Mesendoderm (in vitro differentiated cells): ENCODE measurements at regions not wholly inside any gene's neighbourhood (a gene's known extent, or its start where the extent isn't known, plus 50 kb on each side); places are given as distances from the start of the nearest gene placed in this dataset.

Experiments
- DNase-seq: peaks from one replicate; pipeline ENCODE4 v3.0.0; 2013
- H2AK5ac ChIP-seq: 2 replicates; pipeline ENCODE4 v1.6.1; 2013; ENCODE audit warnings: low read length, inconsistent platforms
- H2BK120ac ChIP-seq: 2 replicates; pipeline ENCODE4 v1.6.1; 2013; ENCODE audit warnings: low read depth, mild to moderate bottlenecking, low read length, moderate library complexity, mixed read lengths
- H2BK15ac ChIP-seq: replicated peaks from 2 replicates; pipeline ENCODE4 v1.6.1; 2013; ENCODE audit warnings: low read depth, mild to moderate bottlenecking, moderate library complexity
- H2BK5ac ChIP-seq: 2 replicates; pipeline ENCODE4 v1.6.1; 2013; ENCODE audit warnings: low read length, inconsistent platforms
- H3K18ac ChIP-seq: 2 replicates; pipeline ENCODE4 v1.6.1; 2013; ENCODE audit warnings: mild to moderate bottlenecking, low read length, mixed read lengths
- H3K23ac ChIP-seq: one replicate; pipeline ENCODE4 v1.6.1; 2013; ENCODE audit warnings: low read length
- H3K27ac ChIP-seq: 2 replicates; pipeline ENCODE4 v1.5.1; 2013; ENCODE audit warnings: low read depth, mild to moderate bottlenecking, inconsistent platforms, low read length, moderate library complexity
- H3K27me3 ChIP-seq: 2 replicates; pipeline ENCODE4 v1.6.1; 2013; ENCODE audit warnings: low read length, control low read depth, mild to moderate bottlenecking, inconsistent platforms; ENCODE audit not compliant: insufficient read depth, poor library complexity
- H3K36me3 ChIP-seq: 2 replicates; pipeline ENCODE4 v1.6.1; 2013; ENCODE audit warnings: low read length, inconsistent platforms; ENCODE audit not compliant: control insufficient read depth, insufficient read depth
- H3K4ac ChIP-seq: one replicate; pipeline ENCODE4 v1.6.1; 2013; ENCODE audit warnings: low read depth, mild to moderate bottlenecking, low read length, moderate library complexity
- H3K4me1 ChIP-seq: 2 replicates; pipeline ENCODE4 v1.6.1; 2013; ENCODE audit warnings: low read depth, low read length, inconsistent platforms; ENCODE audit not compliant: control insufficient read depth
- H3K4me2 ChIP-seq: 2 replicates; pipeline ENCODE4 v1.6.1; 2013; ENCODE audit warnings: low read length
- H3K4me3 ChIP-seq: 2 replicates; pipeline ENCODE4 v1.5.1; 2013; ENCODE audit warnings: mild to moderate bottlenecking, low read length
- H3K56ac ChIP-seq: one replicate; pipeline ENCODE4 v1.6.1; 2013; ENCODE audit warnings: low read length
- H3K79me1 ChIP-seq: 2 replicates; pipeline ENCODE4 v1.6.1; 2013; ENCODE audit warnings: low read length, inconsistent platforms
- H3K79me2 ChIP-seq: 2 replicates; pipeline ENCODE4 v1.6.1; 2013; ENCODE audit warnings: mild to moderate bottlenecking, low read length; ENCODE audit not compliant: control insufficient read depth, insufficient read depth
- H3K9ac ChIP-seq: 2 replicates; pipeline ENCODE4 v1.6.1; 2013; ENCODE audit warnings: low read length, inconsistent platforms
- H4K5ac ChIP-seq: one replicate; pipeline ENCODE4 v1.6.1; 2013; ENCODE audit warnings: low read length
- H4K8ac ChIP-seq: one replicate; pipeline ENCODE4 v1.6.1; 2013; ENCODE audit warnings: low read depth, mild to moderate bottlenecking, control low read depth, low read length, moderate library complexity
- WGBS: extraction: QIAGEN DNeasy Blood & Tissue Kit; methylation state at CpG from one replicate; pipeline ENCODE4 v1.1.7; 2013; ENCODE audit warnings: low lambda C conversion rate, missing lambda C conversion rate; ENCODE audit not compliant: insufficient coverage; ENCODE audit errors: extremely low coverage; 5-methylcytosine and 5-hydroxymethylcytosine counted together

GRCh38 chr14:71745072-71745471, 187.2 kb upstream of the RGS6 start:
- DNase-seq = no peak
- Histone ChIP-seq H3K4me1 (no peaks in the 10 kb centered on the region), H3K4ac (no peak overlapping the region), H3K27me3 (no peaks in the 10 kb centered on the region), H2BK5ac (no peak overlapping the region), H4K8ac (no peak overlapping the region), H3K4me3 (no peak overlapping the region), H2AK5ac (no peak overlapping the region), H3K23ac (no peak overlapping the region), H3K4me2 (no peak overlapping the region), H3K36me3 (no peaks in the 10 kb centered on the region), H2BK15ac (no peak overlapping the region), H3K79me2 (no peaks in the 10 kb centered on the region), H3K79me1 (no peaks in the 10 kb centered on the region), H3K9ac (no peak overlapping the region), H4K5ac (no peak overlapping the region), H2BK120ac (no peak overlapping the region), H3K27ac (no peak overlapping the region), H3K18ac (no peak overlapping the region), H3K56ac (no peak overlapping the region)
- WGBS = no CpG with 5 or more reads among the region's 7 CpGs

GRCh38 chr14:71748196-71748595, 184.0 kb upstream of the RGS6 start:
- no peak overlapping the region for H3K9ac ChIP-seq
- no peak overlapping the region for H3K27ac ChIP-seq
- no peak overlapping the region for H3K56ac ChIP-seq
- no peaks in the 10 kb centered on the region for H3K4me1 ChIP-seq
- no peak overlapping the region for H2AK5ac ChIP-seq
- H4K8ac ChIP-seq = no peak overlapping the region
- no peak overlapping the region for H3K4ac ChIP-seq
- H3K23ac ChIP-seq = no peak overlapping the region
- no peak overlapping the region for H2BK15ac ChIP-seq
- H3K79me2 ChIP-seq = no peaks in the 10 kb centered on the region
- H3K36me3 ChIP-seq = no peaks in the 10 kb centered on the region
- no CpG with 5 or more reads among the region's 1 CpG for WGBS
- no peak overlapping the region for H3K18ac ChIP-seq
- no peaks in the 10 kb centered on the region for H3K79me1 ChIP-seq
- H3K4me2 ChIP-seq = no peak overlapping the region
- H2BK120ac ChIP-seq = no peak overlapping the region
- no peak overlapping the region for H4K5ac ChIP-seq
- DNase-seq = no peak
- H2BK5ac ChIP-seq = no peak overlapping the region
- H3K4me3 ChIP-seq = no peak overlapping the region
- H3K27me3 ChIP-seq = no peaks in the 10 kb centered on the region

GRCh38 chr14:71749613-71750238, 182.5 kb upstream of the RGS6 start:
- Histone ChIP-seq H4K8ac (no peak overlapping the region), H3K56ac (no peak overlapping the region), H3K27me3 (no peaks in the 10 kb centered on the region), H3K4me3 (no peak overlapping the region), H2BK120ac (no peak overlapping the region), H2BK5ac (no peak overlapping the region), H3K18ac (no peak overlapping the region), H2AK5ac (no peak overlapping the region), H3K9ac (no peak overlapping the region), H4K5ac (no peak overlapping the region), H3K79me2 (no peaks in the 10 kb centered on the region), H2BK15ac (no peak overlapping the region), H3K36me3 (no peaks in the 10 kb centered on the region), H3K4ac (no peak overlapping the region), H3K4me1 (no peaks in the 10 kb centered on the region), H3K4me2 (no peak overlapping the region), H3K23ac (no peak overlapping the region), H3K79me1 (no peaks in the 10 kb centered on the region), H3K27ac (no peak overlapping the region)
- DNase-seq = no peak
- no CpG with 5 or more reads among the region's 8 CpGs for WGBS

- H3K23ac ChIP-seq = no peak overlapping the region
- no peak for DNase-seq
- H3K4me2 ChIP-seq = no peak overlapping the region
- H3K18ac ChIP-seq = no peak overlapping the region
- H3K27me3 ChIP-seq = no peaks in the 10 kb centered on the region
- no peak overlapping the region for H4K5ac ChIP-seq
- H3K4me1 ChIP-seq = no peaks in the 10 kb centered on the region
- H2BK120ac ChIP-seq = no peak overlapping the region
- no peak overlapping the region for H2AK5ac ChIP-seq
- no peaks in the 10 kb centered on the region for H3K36me3 ChIP-seq
- no peak overlapping the region for H2BK15ac ChIP-seq
- H2BK5ac ChIP-seq = no peak overlapping the region
- no peak overlapping the region for H3K56ac ChIP-seq
- H3K9ac ChIP-seq = no peak overlapping the region
- no CpG with 5 or more reads among the region's 2 CpGs for WGBS
- H3K79me1 ChIP-seq = no peaks in the 10 kb centered on the region
- no peak overlapping the region for H4K8ac ChIP-seq
- H3K4ac ChIP-seq = no peak overlapping the region
- H3K27ac ChIP-seq = no peak overlapping the region
- H3K4me3 ChIP-seq = no peak overlapping the region
- no peaks in the 10 kb centered on the region for H3K79me2 ChIP-seq
Measured at GRCh38 chr14:71751264-71751663, 181.0 kb upstream of the RGS6 start.

GRCh38 chr14:71752111-71752738, 180.0 kb upstream of the RGS6 start:
- Histone ChIP-seq H2AK5ac (no peak overlapping the region), H3K36me3 (no peaks in the 10 kb centered on the region), H2BK120ac (no peak overlapping the region), H3K79me2 (no peaks in the 10 kb centered on the region), H3K4me2 (no peak overlapping the region), H3K56ac (no peak overlapping the region), H3K4me3 (no peak overlapping the region), H3K18ac (no peak overlapping the region), H3K27me3 (no peaks in the 10 kb centered on the region), H3K4ac (no peak overlapping the region), H3K4me1 (no peaks in the 10 kb centered on the region), H3K27ac (no peak overlapping the region), H2BK15ac (no peak overlapping the region), H3K9ac (no peak overlapping the region), H4K8ac (no peak overlapping the region), H2BK5ac (no peak overlapping the region), H4K5ac (no peak overlapping the region), H3K79me1 (no peaks in the 10 kb centered on the region), H3K23ac (no peak overlapping the region)
- DNase-seq = no peak
- no CpG with 5 or more reads among the region's 23 CpGs for WGBS
